ENCODE measurements at regions not wholly inside any gene's neighbourhood (a gene's known extent, or its start where the extent isn't known, plus 50 kb on each side); places are given as distances from the start of the nearest gene placed in this dataset.
"Not testable (repeated sequence)": the region's sequence is repeated elsewhere in the genome, so short reads cannot be mapped to it uniquely, and the experiment has no call there.

DNA sequence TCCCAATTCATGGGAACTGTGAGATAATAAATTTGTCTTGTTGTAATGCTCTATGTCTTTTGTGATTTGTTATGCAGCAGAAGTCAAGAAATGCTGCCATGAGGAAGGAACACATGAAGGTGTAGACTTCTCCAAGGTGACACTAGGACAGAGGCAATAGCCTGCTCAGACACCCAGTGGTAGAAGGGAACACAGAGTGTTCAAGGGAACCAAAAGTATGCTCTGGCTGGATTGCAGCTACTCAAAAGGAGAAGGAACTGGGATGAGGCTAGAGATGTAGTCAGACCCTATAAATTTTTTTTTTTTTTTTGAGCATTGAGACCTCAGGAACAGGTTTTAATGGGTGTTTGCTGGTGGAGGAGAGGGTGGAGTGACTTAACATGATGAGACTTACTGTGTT, 232.5 kb downstream of the PARP8 start:
- no peak for DNase-seq

DNA sequence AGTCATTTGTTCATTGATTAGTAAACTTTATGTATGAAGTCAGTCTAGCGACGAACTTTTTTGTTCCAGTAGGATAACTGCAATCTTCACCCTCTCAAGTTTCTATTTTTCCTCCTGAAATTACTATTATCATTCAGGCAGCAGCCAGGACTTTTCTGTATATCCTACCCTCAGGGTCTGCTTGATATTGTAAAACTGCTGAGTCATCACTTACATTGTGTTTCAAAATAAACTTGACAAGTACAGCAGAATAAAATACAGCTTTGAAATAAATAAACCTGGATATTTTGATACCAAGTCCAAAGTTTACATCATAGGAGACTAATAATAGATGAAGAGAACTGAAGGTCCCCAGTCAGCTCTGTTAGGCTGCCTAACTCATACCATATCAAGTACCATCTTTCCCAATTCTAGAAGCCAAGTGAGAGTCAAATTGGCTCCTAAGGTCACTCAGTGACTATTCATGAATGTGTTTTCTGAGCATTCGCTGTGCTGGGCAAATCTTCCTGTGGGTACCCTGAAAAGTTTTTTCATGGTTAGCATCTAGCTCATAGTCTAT, 234.6 kb downstream of the PARP8 start:
- no peak for DNase-seq

DNA sequence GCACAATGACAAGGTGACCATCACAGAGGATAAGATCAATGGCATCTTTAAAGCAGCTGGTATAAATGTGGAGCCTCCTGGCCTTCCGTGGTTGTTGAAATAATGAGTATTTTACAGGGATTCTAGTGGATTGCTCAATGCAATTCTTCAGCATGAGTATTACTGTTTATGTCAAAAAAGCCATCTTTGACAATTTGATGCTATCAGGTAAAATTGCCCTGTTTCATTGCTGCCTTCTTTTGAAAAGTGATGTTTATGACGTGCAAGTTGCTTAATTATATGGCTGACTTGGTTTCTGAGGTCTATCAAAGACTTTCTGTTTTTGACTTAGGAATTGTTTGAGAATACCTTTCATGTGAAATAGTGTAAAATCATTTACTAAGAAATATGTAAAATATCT, 237.2 kb downstream of the PARP8 start:
- DNase-seq, result no peak

DNA sequence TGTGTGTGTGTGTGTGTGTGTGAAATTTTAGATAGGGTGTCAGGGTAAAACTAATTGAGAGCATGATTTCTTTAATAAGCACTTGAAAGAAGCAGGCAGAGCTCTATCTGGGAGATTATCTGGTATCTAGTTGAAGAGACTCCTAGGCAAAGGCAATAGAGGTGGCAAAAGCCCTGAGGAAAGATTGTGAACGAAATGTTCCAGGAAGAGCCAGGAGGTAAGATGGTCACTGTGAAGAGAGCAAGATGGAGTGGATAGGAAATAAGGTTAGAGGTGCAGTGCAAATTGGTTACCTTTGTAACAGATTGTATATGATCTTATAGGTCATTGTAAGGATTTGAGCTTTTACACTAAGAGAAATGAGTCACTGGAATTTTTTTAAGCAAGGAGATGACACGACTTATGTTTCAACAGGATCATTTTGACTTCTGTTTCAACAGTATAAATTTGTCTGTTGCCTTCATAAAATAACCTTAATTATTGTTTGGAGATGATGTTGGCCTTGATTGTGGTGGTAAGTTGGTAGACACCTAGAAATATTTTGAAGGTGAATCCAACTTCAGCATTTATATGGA, 239.6 kb downstream of the PARP8 start:
- no peak for DNase-seq

DNA sequence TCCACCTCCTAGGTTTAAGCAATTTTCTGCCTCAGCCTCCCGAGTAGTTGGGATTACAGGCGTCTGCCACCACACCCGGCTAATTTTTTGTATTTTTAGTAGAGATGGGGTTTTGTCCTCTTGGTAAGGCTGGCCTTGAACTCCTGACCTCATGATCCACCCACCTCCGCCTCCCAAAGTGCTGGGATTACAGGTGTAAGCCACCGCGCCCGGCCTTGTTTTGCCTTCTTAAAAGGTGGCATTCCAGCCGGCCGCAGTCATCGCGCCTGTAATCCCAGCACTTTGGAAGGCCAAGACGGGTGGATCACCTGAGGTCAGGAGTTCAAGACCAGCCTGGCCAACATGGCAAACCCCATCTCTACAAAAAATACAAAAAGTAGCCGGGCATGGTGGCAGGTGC, 253.7 kb downstream of the PARP8 start:
- not testable (repeated sequence) for DNase-seq

DNA sequence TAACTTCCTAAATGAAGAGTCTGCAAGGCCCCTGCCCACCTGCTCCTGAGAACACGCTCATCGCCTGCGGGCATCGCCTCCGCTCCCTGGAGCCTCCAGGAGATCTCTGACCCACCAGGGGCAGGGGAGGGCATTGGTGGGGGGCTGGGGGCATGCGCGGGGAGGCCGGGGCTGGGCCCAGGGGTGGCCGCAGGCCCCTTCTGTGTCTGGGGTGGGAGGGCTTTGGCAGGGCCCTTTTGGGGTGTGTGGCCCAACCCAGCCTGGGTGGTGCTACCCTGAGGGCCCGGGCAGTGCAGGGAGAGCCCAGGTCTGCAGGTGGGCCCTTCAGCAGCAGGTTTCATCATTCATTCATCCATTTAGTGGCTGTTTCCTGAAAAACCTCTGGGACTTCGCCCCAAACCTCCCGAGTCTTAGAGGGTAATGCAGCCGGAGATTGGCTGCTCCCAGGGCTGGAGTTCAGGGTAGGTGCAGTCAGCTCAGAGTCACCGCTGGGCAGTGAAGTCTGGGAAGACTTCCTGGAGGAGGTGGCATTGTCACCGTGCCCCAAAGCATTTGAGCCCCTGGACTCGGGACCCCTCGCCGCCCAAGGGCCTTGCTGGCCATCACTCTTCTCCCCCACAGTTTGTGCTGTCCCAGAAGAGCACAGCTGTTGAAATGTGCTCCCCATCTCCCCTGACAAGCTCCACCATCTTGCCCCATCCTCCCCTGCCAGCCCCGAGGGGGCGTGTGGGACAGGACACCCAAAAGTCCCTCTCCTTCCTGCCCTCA, 255.1 kb downstream of the PARP8 start:
- DNase-seq, result no peak

DNA sequence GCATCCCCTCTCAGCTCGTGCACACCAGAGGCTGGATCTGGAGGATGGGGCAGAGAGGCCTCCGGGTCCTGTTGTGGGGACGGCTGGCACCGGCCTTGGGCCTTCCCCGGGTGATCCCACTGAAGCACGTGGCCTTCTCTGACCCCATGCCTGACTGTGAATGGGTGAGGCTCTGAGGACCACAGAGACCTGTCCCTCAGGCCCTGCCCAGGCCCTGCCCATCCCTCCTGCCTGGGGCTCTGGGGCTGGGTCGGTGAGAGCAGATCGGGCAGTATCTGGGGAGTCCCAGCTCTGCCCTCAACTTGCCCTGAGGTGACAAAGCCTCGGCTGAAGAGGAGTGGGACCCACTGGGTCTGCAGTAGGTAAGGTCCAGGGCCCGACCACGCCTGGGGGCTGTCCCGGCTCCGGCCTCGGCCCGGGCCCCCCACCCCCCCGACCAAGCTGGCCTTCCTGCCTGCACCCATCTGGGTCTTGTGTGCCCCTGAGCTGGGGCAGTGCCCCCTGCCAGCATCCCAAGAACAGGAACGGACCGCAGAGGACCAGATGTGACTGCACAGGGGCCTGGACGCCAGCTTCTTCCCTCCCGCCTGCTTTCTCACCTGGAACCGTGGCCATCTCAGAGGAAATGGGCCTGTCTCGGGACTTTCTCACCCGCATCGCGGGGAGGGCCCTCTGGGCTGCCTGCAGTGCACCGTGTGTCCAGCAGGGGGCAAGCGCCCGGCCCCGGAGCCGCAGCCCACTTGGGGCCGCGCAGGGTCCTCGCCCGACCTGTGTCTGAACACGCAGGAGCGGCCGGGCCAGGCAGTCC, 255.9 kb downstream of the PARP8 start:
- not testable (repeated sequence) for DNase-seq

DNA sequence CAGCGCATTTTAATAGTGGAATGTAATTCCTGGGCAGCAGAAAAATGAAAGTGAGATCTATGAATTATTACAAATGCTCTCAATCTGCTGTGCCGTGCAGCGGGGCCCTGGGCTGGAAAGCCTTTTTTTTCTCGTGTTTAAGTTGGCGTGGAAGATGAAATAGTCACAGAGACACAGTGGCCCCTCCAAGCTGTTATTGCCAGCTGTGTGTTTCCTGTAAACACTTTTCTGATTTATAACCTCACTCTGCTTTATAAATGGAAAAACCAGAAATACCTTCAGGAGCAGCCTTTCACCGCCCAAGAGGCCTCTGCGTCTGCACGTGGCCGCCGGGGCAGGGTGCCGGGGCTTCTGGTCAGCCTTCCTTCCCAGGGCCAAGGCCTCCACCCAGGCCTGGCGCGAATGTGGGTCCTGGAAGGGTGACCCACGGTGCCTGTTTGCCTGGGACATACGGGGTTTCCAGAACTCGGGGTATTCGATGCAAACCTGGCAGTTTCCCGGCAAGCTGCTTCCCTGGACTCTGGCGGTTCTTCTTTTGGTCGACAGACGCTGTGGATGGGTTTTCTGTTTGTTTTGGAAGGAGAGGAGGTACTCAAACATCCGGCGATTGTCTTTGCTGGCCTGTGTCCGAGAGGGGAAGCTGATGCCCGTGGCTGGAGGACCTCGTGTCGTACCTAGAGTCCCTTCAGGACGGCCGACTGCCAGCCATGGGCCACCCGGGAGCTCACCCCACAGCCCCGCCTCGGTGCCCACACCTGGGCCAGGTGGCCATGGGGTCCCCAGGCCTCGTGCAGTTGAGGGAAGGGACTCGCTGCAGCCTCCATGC, 256.7 kb downstream of the PARP8 start:
- DNase-seq, result no peak

DNA sequence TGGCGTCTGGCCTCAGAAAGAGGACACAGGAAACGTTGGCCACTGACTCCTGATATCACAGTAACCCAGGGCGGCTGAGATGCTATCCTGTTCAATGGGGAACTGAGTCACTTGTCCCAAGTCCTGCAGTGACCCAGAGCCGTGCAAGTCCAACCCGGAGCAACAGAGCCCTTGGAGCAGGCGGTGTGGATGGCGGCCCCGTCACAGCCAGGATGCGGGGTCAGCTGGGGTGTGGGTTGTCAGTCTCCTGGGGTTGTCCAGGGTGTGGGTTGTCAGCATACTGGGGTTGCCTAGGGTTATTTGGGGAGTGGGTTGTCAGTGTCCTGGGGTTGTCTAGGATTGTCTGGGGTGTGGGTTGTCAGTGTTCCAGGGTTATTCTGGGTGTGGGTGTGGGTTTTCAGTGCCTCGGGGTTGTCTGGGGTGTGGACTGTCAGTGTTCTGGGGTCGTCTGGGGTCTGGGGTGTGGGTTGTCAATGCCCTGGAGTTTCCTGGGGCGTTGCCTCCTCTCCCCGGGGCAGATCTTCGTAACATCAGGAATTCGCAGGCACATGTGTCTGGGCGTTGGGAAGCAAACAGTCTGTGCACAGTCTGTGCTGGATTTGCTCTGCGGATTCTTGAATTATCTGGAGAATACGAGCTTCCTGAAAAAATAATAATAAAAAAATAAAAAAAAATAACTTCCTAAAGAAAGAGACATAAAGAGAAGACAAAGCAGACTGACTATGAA, 257.5 kb downstream of the PARP8 start:
- no peak for DNase-seq

DNA sequence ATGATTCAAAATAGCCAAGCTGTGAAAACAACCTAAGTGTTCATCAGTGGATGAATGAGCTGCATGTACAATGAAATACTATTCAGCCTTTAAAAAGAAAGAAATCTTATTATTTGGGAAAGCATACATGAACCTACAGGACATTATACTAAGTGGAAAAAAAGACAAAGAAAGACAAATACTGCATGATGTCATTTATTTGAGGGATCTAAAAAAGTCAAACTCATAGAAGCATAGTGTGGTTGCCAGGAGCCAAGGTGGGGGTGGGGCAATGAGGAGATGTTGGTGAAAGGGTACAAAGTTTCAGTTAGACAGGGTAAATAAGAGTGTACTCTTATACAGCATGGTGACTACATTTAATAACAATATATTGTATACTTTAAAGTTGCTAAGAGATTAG, 261.5 kb downstream of the PARP8 start:
- DNase-seq, result no peak

DNA sequence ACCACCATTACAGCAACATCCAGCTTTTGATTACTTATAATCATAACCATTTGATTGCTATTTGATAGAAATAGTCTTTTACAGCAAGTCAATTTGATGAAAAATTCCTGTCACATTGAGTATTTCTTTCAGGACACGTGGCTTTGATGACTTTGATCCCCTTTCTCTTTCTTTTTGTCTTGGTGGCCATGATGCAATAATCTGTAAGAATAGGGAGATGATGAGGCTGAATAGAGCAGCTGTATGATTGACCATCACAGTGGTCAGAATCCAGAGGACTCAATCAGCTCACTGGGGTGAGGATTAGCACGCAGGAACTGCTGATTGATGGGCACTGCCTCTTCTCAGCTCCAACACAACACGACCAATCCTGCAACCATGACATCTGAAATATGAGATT, 262.7 kb downstream of the PARP8 start:
- DNase-seq, result no peak

DNA sequence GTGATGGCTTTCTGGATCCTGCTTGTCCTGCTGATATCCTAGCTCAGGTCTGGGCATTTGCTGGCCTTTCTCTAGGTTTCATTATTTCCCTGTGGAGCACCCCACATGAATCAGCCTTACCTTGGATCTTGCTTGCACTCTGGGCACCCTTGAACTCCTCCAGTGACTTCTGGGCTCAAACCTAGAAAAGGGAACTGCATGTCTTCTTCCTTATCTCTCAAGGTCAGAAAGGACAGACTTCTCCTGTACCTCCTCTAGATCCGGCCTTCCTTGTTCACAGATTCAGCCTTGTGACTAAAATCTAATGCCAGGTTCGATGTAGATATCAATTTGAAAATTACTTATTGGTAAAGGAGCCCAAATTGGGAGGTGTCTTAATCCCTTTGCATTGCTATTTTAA, 267.9 kb downstream of the PARP8 start:
- DNase-seq, result no peak

DNA sequence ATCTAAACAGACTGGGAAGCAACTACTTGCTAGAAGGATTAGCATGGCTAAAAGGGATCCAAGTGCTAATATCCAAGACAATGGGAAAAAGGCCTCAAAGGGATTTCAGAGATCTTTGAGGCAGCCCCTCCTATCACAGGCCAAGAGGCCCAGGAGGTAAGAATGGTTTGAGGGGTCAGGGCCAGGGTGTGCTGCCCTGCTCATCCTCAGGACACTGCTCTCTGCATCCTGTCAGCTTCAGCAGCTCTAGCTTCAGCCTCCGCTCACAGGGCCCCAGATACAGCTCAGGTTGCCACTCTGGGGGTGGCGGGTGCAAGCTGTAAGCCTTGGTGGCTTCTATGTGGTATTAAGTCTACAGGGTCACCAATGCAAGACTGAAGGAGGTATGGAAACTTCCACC, 278.7 kb downstream of the PARP8 start:
- DNase-seq, result no peak

DNA sequence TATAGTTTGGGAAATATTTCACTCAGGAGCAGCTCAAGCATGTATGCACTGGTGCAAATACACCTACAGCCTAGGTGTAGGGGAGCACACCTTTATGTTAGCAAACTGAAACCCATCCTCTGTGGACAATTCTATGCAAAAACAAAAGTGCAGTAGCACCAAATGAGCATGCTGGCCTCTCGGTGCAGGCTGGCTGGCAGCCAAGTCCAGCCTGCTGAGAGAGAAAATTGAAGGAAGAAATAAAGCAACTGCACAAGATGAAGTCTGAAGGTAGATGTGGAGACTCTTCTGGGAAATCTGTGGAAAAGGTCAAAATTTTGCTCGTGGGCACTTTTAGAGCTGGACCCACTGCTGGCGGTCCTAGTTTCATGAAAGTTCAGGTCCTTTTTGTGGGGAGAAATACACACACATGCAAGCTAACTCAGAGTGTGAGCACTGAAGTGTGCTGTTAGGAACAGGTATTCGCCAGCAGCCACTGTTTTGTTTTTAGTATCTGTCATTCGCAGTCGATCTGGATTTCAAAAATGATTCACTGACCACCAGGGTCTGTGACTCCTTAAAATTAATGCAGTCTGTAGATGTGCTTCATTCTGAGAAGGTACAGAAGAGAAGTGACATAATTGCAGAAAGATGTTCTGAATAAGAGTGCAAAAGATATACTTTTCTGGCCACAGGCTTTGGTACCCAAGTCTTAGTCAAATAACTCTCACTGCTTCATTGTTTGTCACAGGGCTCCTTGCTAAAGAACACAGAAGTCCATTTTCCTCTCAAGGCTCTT, 281.7 kb downstream of the PARP8 start:
- no peak for DNase-seq

DNA sequence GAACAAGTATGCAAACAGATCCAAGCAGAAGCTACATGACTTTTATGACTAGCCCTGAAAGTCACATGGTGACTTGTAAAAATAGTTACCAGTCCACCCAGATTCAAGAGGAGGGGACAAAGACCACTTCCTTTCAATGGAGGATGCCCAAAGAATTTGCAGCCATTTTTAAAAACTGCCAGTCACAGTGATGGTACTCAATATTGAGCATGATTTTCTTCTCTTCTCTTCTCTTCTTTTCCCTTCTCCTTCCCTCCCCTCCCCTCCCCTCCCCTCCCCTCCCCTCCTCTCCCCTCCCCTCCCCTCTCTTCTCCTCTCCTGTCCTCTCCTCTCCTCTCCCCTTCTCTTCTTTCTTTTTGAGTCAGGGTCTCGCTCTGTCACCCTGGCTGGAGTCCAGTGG, 286.9 kb downstream of the PARP8 start:
- DNase-seq, result no peak

DNA sequence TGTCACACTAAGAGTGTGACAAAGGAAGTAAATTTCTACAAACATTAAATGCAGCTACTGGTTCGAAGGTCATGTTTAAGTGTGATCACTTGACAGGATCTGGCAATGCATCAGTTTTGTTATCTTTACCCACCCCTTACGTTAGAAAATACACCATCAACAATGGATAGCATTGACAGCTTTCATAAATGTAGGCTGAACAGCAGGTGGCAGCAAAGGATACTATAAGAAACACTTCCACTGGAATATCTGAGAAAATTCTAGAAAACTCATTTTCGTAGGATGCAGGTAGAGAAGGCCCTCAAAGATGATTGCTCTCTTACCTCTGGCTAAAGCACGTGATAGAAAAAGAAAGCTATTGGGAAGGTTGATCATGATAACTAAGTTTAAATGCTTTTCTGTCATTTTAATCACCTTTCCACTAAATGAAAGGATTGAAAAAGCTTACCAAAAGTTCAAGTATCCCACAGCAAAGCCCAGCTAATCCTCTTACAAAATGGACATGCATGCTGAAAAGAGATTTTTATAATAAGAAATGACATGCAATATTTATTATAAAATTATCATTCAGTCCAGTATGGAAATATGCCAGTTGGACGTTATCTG, 292.5 kb downstream of the PARP8 start:
- no peak for DNase-seq

DNA sequence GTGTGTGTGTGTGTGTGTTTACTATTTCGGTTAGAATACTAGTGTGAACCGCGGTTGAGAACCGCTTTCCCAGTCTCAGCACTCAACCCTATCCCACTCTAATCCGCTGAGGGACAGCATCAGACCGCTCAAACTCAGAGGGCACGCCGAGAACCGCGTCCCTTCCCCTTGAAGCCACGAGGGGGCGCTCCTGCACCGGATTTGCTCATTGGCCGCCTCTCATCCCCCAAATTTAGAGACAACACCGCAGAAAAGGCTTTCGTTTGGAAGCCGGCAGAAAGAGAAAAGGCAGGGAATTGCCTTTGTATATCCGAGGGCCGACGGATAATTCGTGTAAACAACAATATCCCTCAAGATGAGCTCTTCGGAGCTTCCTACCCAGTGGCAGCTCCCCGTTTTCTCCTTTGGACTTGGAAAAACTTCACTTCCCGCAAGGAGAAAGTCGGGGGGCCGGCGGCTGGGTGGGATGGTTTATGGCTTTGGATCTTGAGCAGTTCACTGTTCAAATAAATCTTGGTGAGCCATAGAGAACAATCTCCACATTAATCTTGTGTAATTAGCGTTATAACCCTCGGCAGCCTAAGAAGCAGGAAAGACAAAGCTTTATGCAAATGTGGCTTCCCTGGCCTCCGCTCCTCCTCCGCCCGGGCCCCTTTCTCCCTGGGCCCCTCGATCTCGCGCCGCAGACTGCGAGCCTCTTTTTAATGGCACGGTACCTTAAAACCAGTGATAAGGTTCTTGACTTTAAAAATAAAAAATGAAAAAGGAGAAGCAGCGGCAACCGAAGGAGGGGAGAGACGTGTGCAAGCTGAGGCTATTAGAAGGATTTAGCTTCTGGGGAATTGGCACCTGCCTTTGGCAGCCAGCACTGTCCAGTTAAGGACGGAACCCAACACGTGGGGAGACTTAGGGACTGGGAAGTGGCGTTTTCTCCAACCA, 296.8 kb downstream of the PARP8 start:
- DNase-seq, result peak; percentile 72

DNA sequence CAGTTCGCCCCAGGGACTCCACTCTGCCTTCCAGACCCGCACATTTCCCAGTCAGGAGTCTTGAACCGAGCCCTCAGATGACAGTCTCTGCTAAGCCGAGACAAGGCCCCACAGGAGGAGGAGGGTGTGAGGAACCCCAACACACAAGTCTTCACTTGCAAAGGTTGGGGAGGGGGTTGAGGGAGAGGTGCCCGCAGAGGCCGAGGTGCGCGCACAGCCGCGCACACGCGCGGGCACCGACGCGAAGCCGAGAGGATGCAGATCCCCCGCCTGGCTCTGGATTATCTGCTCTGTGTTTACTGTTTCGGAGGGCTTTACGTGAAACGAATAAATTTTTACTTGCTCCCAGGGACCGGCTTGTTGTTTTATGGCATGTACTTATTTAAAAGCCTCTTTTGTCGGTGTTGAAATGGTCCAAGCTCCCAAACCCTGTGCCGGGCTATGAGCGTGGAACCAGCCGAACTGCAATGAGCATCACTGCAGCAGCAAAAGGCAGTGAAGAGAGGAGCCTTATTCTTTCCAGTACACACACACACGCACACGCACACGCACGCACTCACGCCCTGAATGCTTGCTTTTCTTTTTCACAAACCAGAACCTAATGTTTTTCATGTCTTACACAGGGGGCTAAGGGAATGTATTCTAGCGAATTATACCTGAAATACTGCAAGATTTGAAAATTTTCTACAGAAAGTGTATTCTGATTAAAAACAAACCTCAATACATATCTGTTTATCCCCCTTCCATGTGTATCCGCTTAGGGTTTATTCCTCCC, 297.7 kb downstream of the PARP8 start:
- DNase-seq, result no peak
